ENCODE measurements at regions not wholly inside any gene's neighbourhood (a gene's known extent, or its start where the extent isn't known, plus 50 kb on each side); places are given as distances from the start of the nearest gene placed in this dataset.

DNA sequence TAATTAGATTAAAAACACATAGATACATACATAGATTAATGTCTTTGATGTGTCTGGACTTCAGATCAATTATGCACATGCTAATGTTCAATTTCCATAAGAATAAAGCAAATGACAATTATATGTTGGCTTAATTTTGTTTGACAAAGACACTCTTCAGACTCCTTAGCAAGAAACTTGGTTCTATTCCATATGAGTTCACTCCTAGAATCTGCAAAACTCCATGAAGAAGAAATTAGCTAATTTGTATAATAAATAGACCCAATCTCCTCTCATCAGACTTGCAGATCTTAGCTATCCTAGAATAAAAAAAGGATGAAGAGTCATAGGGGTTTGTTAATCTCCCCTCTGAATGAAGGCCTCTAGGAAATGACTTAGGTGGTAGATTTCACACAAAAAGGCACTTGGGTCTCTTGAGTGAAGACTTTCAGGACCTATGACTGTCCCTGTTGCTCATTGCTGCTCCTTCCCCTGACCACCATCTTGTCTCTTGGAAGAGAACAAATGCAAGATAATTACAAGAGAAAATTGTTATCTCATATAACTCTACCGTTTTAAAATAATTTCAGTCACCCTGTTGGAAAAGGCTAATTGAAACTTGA is 302.2 kb downstream of the EFNB2 start:
- TF ChIP-seq POLR2A (IDR thresholded peaks at IDR 0.05): no peak
- TF ChIP-seq, protein P1, sequence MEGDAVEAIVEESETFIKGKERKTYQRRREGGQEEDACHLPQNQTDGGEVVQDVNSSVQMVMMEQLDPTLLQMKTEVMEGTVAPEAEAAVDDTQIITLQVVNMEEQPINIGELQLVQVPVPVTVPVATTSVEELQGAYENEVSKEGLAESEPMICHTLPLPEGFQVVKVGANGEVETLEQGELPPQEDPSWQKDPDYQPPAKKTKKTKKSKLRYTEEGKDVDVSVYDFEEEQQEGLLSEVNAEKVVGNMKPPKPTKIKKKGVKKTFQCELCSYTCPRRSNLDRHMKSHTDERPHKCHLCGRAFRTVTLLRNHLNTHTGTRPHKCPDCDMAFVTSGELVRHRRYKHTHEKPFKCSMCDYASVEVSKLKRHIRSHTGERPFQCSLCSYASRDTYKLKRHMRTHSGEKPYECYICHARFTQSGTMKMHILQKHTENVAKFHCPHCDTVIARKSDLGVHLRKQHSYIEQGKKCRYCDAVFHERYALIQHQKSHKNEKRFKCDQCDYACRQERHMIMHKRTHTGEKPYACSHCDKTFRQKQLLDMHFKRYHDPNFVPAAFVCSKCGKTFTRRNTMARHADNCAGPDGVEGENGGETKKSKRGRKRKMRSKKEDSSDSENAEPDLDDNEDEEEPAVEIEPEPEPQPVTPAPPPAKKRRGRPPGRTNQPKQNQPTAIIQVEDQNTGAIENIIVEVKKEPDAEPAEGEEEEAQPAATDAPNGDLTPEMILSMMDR (IDR thresholded peaks at IDR 0.05): no peak

All from gastroesophageal sphincter (tissue), 3 donors.